Esophagus mucosa (tissue), 1 donor: ENCODE measurements at regions not wholly inside any gene's neighbourhood (a gene's known extent, or its start where the extent isn't known, plus 50 kb on each side); places are given as distances from the start of the nearest gene placed in this dataset.

ENCODE experiments used
- ATAC-seq: fragments of 200-7000 bp; cut with Tn5 transposase; one replicate; pipeline ENCODE4 v1.9.1; 2020
- donor health status: DM: yes; HTN: yes; CAD: no.

GRCh38 chr2:125070726-125071505 is 1045.8 kb downstream of the CNTNAP5 start:
- ATAC-seq, result no peak

GRCh38 chr2:125073440-125073839 is 1048.4 kb downstream of the CNTNAP5 start:
- ATAC-seq, result no peak

- ATAC-seq, result no peak
Measured at GRCh38 chr2:125085904-125086303, 1060.8 kb downstream of the CNTNAP5 start.

- ATAC-seq, result no peak
Measured at GRCh38 chr2:125086313-125087184, 1061.5 kb downstream of the CNTNAP5 start.

- ATAC-seq, result no peak
Measured at GRCh38 chr2:125092276-125093009, 1067.4 kb downstream of the CNTNAP5 start.

GRCh38 chr2:125095826-125096225 is 1070.7 kb downstream of the CNTNAP5 start:
- ATAC-seq, result no peak

GRCh38 chr2:125106710-125107109 is 1081.6 kb downstream of the CNTNAP5 start:
- no peak for ATAC-seq

- ATAC-seq, result no peak
Measured at GRCh38 chr2:125107446-125107845, 1082.4 kb downstream of the CNTNAP5 start.

- no peak for ATAC-seq
Measured at GRCh38 chr2:125108251-125108650, 1083.2 kb downstream of the CNTNAP5 start.

GRCh38 chr2:125125902-125126301 is 1100.8 kb downstream of the CNTNAP5 start:
- no peak for ATAC-seq

GRCh38 chr2:125160947-125161346 is 1135.9 kb downstream of the CNTNAP5 start:
- no peak for ATAC-seq

- no peak for ATAC-seq
Measured at GRCh38 chr2:125167152-125167551, 1142.1 kb downstream of the CNTNAP5 start.

GRCh38 chr2:125167820-125168219 is 1142.7 kb downstream of the CNTNAP5 start:
- ATAC-seq, result no peak

GRCh38 chr2:125168442-125168841 is 1143.4 kb downstream of the CNTNAP5 start:
- no peak for ATAC-seq

- ATAC-seq, result no peak
Measured at GRCh38 chr2:125169022-125169763, 1144.1 kb downstream of the CNTNAP5 start.

GRCh38 chr2:125169764-125170146 is 1144.7 kb downstream of the CNTNAP5 start:
- no peak for ATAC-seq

GRCh38 chr2:125172181-125172580 is 1147.1 kb downstream of the CNTNAP5 start:
- ATAC-seq, result no peak

GRCh38 chr2:125175415-125175814 is 1150.3 kb downstream of the CNTNAP5 start:
- no peak for ATAC-seq

GRCh38 chr2:125185691-125186270 is 1160.7 kb downstream of the CNTNAP5 start:
- no peak for ATAC-seq

- ATAC-seq, result no peak
Measured at GRCh38 chr2:125207431-125207830, 1182.3 kb downstream of the CNTNAP5 start.

- ATAC-seq, result no peak
Measured at GRCh38 chr2:125216321-125216720, 1191.2 kb downstream of the CNTNAP5 start.

- ATAC-seq, result no peak
Measured at GRCh38 chr2:125224188-125224587, 1199.1 kb downstream of the CNTNAP5 start.
